ENCODE measurements at regions not wholly inside any gene's neighbourhood (a gene's known extent, or its start where the extent isn't known, plus 50 kb on each side); places are given as distances from the start of the nearest gene placed in this dataset.

DNA sequence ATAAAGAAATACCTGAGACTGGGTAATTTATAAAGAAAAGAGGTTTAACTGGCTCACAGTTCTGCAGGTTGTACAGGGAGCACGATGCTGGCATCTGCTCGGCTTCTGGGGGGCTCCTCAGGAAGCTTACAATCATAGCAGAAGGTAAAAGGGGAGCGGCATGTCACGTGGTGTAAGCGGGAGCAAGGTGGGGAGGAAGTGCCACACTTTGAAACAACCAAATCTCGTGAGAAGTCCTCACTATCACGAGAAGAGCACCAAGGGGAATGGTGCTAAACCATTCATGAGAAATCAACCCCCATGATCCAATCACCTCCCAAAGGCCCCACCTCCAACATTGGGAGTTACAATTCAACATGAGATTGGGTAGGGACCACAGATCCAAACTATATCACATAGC lies 67.7 kb downstream of the AKR1B1 start:
- TF ChIP-seq, protein P1, sequence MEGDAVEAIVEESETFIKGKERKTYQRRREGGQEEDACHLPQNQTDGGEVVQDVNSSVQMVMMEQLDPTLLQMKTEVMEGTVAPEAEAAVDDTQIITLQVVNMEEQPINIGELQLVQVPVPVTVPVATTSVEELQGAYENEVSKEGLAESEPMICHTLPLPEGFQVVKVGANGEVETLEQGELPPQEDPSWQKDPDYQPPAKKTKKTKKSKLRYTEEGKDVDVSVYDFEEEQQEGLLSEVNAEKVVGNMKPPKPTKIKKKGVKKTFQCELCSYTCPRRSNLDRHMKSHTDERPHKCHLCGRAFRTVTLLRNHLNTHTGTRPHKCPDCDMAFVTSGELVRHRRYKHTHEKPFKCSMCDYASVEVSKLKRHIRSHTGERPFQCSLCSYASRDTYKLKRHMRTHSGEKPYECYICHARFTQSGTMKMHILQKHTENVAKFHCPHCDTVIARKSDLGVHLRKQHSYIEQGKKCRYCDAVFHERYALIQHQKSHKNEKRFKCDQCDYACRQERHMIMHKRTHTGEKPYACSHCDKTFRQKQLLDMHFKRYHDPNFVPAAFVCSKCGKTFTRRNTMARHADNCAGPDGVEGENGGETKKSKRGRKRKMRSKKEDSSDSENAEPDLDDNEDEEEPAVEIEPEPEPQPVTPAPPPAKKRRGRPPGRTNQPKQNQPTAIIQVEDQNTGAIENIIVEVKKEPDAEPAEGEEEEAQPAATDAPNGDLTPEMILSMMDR (IDR thresholded peaks at IDR 0.05; ENCODE audit: extremely low read depth in 1 of 2, insufficient read depth in 1 of 2, low read depth in 1 of 2, low read length in 2 of 2) = no peak
- TF ChIP-seq POLR2A (IDR thresholded peaks at IDR 0.05; ENCODE audit: low read depth, low read length) = no peak
- no peak for TF ChIP-seq MYC (IDR thresholded peaks at IDR 0.05; ENCODE audit: low read depth, low read length)
- TF ChIP-seq POLR2AphosphoS5 (IDR thresholded peaks at IDR 0.05; ENCODE audit: insufficient read depth, low read depth, low read length) = no peak
